GM21737 (cell line): ENCODE measurements at regions not wholly inside any gene's neighbourhood (a gene's known extent, or its start where the extent isn't known, plus 50 kb on each side); places are given as distances from the start of the nearest gene placed in this dataset.

Experiments
- ATAC-seq: cut with Tn5 transposase; IDR thresholded peaks from one replicate; pipeline ENCODE4 v1.9.1; 2021; ENCODE audit warnings: mild to moderate bottlenecking, moderate library complexity; ENCODE audit not compliant: unreplicated experiment

DNA sequence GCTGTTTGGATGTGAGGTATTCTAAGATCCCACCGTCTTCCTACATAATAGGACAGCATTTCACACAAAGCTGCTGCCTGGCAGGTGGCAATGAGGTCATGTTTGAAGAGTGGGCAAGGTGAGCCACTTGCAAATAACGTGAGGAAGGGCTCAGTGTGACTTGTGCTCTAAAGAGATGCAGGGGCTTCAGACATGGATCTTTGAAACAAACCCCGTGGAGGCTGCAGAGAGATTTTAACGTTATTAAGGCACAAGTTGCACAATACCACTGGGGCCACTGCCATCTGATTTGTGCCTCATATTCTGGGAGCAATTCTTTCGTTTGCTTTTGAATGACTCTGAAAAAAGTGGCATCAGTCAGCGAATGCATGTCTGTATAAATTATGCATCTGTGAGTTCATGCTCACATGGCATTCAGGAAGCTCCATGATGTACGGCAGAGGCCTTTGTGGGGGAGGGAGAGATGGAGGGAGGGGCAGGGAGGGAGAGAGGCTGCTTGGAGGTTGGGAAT, 362.0 kb downstream of the SOX11 start:
- no peak for ATAC-seq

DNA sequence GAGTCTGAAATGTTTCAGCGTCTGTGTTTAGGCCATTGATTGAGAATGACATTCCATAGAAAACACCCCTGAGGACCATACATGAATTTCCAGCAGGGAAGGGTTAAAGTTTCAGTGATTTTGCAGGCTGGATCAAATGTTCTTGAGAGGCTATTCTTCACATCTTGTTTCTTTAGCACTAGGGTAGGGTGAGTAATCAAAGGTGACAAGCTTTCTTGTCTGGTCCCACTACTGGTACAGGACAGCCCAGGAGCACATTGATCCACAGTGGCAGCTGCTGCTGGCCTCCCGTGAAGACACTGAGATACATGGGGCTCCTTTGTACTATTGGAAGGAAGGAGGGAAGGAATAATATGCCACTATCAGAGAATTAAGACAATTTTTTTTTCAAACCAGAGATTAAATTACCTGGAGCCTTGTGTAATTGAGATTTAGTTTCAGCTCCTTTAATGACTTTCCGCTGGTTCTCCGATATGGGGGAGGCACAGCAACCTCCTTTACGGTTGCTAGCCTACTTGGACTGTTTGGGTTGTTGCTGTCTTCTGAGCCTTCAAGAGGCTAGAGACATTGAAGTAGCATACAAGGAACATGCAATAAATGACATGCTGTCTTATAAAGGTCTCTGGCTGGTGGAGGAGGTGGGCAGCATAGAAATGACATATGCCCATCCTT, 368.9 kb downstream of the SOX11 start:
- ATAC-seq: no peak

DNA sequence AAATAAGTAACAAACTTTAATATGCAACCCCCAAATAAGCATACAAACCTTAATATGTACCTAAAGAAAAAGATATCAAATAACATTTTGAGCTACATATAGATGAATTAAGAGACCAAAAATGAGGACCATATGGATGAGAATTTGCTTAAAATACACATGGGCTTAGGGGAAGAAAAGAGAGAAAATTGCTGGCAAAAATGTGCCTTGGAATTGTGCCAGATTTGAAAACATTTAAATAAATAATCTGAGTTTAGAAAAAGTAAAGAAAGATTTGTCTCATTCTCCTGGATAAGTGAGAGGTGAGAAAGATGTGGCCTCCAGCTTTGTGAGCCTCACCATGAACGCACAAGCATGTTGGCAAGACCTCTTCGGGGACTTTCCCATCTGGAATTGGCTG, 372.6 kb downstream of the SOX11 start:
- no peak for ATAC-seq

DNA sequence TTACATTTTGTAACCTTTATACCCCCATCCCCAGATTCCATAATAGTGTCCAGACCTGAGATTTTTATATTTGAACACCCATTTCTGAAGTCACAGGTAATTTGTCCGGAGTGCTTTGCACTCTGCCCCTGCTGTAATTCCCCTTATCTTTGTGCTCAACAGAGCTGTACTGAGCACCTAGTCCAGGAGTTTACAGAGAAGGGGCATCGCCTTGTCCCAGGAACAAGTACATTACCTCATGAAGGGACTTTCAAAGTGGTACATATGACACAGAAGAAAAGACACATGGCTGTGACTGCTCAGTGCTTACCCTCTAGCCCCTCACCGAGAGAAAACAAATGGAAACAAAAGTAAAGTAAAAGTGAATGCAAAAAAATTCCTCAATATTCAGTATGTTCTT, 373.5 kb downstream of the SOX11 start:
- ATAC-seq: no peak

DNA sequence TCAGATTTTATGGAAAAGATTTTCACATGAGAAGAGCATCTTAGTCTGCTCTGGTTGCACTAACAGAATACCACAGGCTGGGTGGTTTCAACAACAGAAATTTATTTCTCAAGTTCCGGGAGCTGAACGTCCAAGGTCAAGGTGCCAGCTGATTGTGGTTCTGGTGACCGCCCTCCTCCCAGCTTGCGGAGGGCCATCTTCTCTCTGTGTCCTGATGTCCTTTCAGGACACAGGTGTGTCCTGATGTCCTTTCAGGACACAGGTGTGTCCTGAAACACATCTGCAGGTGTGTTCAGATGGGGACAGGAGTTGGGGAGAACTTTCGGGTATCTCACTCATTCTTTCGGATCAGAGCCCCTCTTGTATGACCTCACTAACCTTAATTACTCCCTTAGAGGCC, 374.9 kb downstream of the SOX11 start:
- no peak for ATAC-seq

GRCh38 chr2:6067806-6068205, 375.6 kb downstream of the SOX11 start:
- no peak for ATAC-seq

DNA sequence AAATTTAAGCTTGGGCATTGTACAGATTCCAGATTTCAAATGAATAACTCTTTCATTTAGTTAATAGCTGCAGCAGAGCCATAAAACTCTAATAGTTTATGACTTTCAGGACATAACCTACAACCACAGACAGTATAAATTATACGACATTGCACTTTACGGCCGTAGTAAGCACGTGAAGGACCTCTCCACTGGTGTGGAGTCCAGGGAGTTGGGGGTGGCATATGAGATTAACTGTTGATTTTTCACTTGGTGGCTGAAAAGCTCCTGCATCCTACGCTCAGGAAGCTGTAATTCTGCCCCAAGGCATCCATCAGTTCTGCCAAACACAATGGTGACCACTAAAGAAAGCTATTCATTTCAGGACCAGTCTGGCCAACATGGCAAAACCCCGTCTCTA, 376.2 kb downstream of the SOX11 start:
- no peak for ATAC-seq

- ATAC-seq: no peak
Observed at GRCh38 chr2:6069381-6069780, 377.2 kb downstream of the SOX11 start.

GRCh38 chr2:6071519-6071918, 379.3 kb downstream of the SOX11 start:
- no peak for ATAC-seq

GRCh38 chr2:6072276-6072675, 380.1 kb downstream of the SOX11 start:
- ATAC-seq: no peak

DNA sequence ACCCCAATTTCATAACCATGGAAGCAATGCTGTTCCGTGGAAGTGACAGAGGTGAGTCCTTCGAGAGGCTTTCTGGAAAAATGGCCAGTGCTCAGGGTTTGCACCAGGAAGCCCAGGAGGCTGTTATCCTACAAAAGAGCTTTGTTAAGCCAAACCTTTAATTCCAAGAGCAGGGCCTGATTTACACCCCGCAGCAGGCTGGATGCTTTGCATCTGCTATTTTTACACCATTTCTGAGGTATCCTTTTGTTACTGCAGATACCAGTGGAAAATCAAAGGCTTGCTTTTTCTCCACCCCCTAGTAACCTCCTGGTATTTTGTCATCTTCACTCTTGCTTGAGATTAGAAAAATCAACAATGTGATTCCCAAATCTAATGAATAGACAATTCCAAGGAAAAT, 380.6 kb downstream of the SOX11 start:
- ATAC-seq: no peak

DNA sequence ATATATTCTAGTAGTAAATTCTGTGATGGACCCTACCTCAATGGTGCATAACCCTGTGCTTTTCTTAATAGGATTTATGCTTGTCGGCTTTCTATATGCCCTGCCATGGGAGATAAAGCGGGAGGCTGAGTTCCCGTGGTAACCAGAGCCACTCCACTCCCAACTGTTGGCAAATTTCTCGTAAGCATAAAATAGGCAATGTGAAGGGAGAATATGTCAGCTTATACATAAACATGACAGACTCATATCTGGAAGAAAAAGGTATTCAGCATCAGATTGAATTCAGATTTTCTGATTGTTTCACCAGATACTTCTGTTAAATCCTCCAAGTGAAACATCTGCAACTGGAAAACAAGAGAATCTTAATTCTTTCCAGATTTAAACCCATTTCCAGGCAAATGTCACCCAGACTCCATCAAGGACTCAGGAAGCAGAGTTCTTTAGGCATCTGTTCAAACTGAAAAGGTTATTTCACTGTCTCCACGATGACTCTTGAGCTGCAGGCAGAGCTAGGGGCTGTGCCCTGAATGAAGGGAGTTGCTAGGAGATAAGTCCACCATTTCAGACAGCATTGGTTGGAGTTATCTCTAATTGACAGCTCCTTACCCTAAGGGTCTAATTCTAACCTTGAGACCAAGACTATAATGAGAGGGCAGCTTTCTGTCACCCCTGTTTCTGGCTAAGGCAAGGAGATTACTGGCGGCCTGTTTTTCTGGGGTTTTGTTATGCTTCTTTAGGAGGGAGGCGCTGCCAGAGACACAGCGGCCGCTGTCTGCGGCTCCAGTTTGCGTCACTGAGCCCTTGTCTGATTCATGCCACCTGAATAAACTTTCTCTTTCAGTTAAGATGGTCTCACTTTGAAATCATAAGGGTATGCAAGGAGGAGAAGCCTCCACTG, 381.3 kb downstream of the SOX11 start:
- ATAC-seq: no peak

GRCh38 chr2:6074089-6074643, 382.0 kb downstream of the SOX11 start:
- no peak for ATAC-seq

GRCh38 chr2:6077585-6077984, 385.4 kb downstream of the SOX11 start:
- ATAC-seq: no peak

DNA sequence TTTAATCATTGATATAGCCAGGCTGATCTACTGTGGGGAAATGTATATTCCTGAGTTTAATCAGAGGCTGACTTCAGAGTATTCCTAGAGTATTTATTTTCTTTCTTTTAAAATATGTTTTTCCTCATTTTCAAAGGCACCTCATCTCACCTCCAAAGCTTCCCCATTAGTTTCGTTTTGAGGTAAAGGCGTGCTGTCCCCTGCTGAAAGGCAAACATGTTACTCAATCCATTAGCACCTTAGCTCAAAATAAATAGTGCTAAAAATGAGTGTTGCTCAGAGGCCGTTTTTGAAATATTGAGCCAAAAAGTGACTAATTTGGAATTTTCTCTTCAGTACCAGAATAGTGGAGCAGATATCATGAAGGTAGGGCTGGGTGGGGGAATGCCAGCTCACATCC, 386.2 kb downstream of the SOX11 start:
- no peak for ATAC-seq

DNA sequence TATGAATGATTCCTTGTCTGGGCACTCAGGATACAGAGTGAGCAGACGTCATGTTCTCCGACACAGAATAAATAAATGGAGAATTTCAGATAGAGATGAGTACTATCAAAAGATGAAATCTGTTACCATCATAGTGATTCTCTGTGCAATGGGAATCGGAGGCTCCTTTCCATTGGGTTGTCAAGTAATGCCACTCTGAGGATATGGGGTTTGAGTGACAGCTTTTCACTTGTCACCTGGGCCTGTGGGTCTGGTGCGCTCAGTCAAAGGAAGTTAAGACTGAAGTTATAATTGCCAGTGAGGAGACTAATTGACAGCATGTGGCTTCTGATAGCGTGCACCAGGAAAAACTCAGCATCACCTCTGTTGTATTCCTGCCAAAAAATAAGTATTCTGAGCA, 387.2 kb downstream of the SOX11 start:
- ATAC-seq: no peak

DNA sequence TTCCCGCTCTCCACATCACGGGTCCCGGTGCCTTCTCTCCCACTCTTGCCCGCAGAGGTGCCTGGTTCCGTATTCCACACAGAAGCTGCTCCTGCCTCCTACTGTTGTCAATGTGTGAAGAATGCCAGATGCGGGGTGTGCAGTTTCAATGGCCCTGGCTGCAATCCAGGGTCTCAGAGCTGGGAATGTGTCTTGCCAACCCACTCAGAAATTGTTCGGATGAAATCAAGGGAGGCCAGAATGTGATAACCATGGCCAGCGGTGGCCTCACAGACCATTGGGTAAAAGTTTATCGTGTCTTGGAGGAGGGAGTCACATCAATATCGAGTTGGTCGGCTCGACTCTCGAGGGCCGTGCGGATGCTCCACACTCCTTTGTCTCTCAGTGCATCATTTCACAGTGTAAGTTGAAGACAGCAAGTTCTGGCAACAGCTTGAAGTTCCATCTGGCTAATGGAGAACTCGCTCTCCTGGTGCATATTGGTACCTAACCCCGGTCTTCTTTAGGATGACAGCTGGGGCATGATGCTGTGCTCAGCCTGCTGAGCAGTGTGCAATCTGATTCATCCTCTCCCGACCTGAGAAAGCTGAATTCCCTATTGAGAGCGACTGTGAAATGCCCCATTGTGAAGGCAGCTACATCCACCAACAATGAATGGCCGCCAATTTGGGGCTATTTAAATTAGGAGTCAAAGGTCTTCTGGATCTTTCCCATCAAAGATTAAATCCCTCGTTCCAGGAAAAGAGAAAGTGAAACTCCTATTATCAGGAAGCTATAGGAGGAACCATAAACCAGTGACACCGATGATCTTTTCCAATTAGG, 389.0 kb downstream of the SOX11 start:
- ATAC-seq: no peak

- ATAC-seq: no peak
Observed at GRCh38 chr2:6081955-6082624, 389.9 kb downstream of the SOX11 start.

- no peak for ATAC-seq
Observed at GRCh38 chr2:6082625-6083018, 390.4 kb downstream of the SOX11 start.

GRCh38 chr2:6083136-6083535, 391.0 kb downstream of the SOX11 start:
- no peak for ATAC-seq
